GM12878 (cell line): ENCODE measurements at regions not wholly inside any gene's neighbourhood (a gene's known extent, or its start where the extent isn't known, plus 50 kb on each side); places are given as distances from the start of the nearest gene placed in this dataset.

Experiments
- ATAC-seq: fragments of 200-7000 bp; cut with Tn5 transposase; 3 replicates; pipeline ENCODE4 v1.9.1; 2020; ENCODE audit warnings: mild to moderate bottlenecking, moderate library complexity
- BruUV-seq: library from RNA; stranded (reverse); fragments of 400-500 nt; replicated peaks from 2 replicates; lab custom pipeline; 2021; lab: Mats Ljungman, UMichigan
- CTCF ChIA-PET: fragments of 300-600 bp; sonication (Branson Sonifier 250); formaldehyde crosslinking; extraction: SDS; loops from one replicate; lab custom pipeline; 2021; ENCODE audit warnings: inconsistent platforms; lab: Yijun Ruan, JAX
- POLR2A ChIA-PET: fragments of 350-600 bp; formaldehyde crosslinking; extraction: SDS; loops from one replicate; lab custom pipeline; 2021; ENCODE audit warnings: inconsistent platforms; lab: Charles Lee
- RAD21 ChIA-PET: fragments of 300-600 bp; sonication (Branson Sonifier 250); formaldehyde crosslinking; loops from one replicate; lab custom pipeline; 2023; ENCODE audit warnings: antibody characterized with exemption; ENCODE audit not compliant: unreplicated experiment; lab: Charles Lee
- SMC1A ChIA-PET: fragments of 300-600 bp; sonication (Branson Sonifier 250); formaldehyde crosslinking; loops from one replicate; lab custom pipeline; 2023; ENCODE audit not compliant: unreplicated experiment, uncharacterized antibody; lab: Charles Lee
- DNase-seq: peaks from one replicate; pipeline ENCODE4 v3.0.0-alpha.2; 2011; ENCODE audit warnings: low read depth, low spot score
- FAIRE-seq: peaks from 3 replicates; lab custom pipeline; 2011; peaks lifted over from hg19 to GRCh38; lab: Jason Lieb, UNC
- H2AFZ ChIP-seq: 2 replicates; pipeline ENCODE4 v1.6.0; 2011; ENCODE audit warnings: low read depth, low read length, control low read depth; ENCODE audit not compliant: control insufficient read depth
- H3K27ac ChIP-seq: 2 replicates; pipeline ENCODE4 v1.5.1; 2011; ENCODE audit warnings: control low read depth; ENCODE audit not compliant: control insufficient read depth, insufficient read depth
- H3K27me3 ChIP-seq, 2 experiments: replicated peaks in 1 of 2; 2 replicates each; pipeline versions ENCODE4 v1.6.0 to v1.6.1; 2011; ENCODE audit warnings: low read length in 1 of 2; ENCODE audit not compliant: control insufficient read depth in 2 of 2, insufficient read depth in 2 of 2
- H3K36me3 ChIP-seq, 2 experiments: 2 replicates each; pipeline ENCODE4 v1.5.1; 2011; ENCODE audit warnings: low read length in 1 of 2; ENCODE audit not compliant: control insufficient read depth in 2 of 2, insufficient read depth in 2 of 2
- H3K4me1 ChIP-seq: 2 replicates; pipeline ENCODE4 v1.6.1; 2011; ENCODE audit warnings: mild to moderate bottlenecking, low read length, moderate library complexity, mixed read lengths; ENCODE audit not compliant: control insufficient read depth, insufficient read depth
- H3K4me2 ChIP-seq: 2 replicates; pipeline ENCODE4 v1.6.0; 2011; ENCODE audit warnings: control low read depth; ENCODE audit not compliant: control insufficient read depth, insufficient read depth
- H3K4me3 ChIP-seq: fragments of 200-600 bp; sonication (generic); 2 replicates; pipeline ENCODE4 v1.5.1; 2016
- H3K79me2 ChIP-seq: 2 replicates; pipeline ENCODE4 v1.6.0; 2011; ENCODE audit warnings: low read length; ENCODE audit not compliant: control insufficient read depth, insufficient read depth
- H3K9ac ChIP-seq: 2 replicates; pipeline ENCODE4 v1.8.0; 2011; ENCODE audit warnings: low read length, control low read depth, mixed read lengths; ENCODE audit not compliant: control insufficient read depth, insufficient read depth
- H3K9me3 ChIP-seq: replicated peaks from 3 replicates; pipeline ENCODE4 v1.5.1; 2011; ENCODE audit warnings: mild to moderate bottlenecking, low read length; ENCODE audit not compliant: control insufficient read depth, insufficient read depth
- H4K20me1 ChIP-seq: 2 replicates; pipeline ENCODE4 v1.6.0; 2011; ENCODE audit not compliant: control insufficient read depth, insufficient read depth
- ASH2L ChIP-seq: fragments of 300-600, 200-600 bp; sonication (generic); IDR thresholded peaks from 2 replicates; pipeline ENCODE4 v1.6.1; 2017; ENCODE audit warnings: low read depth, mild to moderate bottlenecking, borderline replicate concordance
- E4F1 ChIP-seq: fragments of 450-650 bp; IDR thresholded peaks from 2 replicates; pipeline ENCODE4 v1.6.1; 2018; ENCODE audit warnings: borderline replicate concordance, mild to moderate bottlenecking; ENCODE audit not compliant: partially characterized antibody
- GABPA ChIP-seq: IDR thresholded peaks from 2 replicates; pipeline ENCODE4 v1.6.1; 2014; ENCODE audit warnings: antibody characterized with exemption, low read depth, mild to moderate bottlenecking, inconsistent platforms
- MEF2A ChIP-seq: IDR thresholded peaks from 2 replicates; pipeline ENCODE4 v1.6.1; 2011; ENCODE audit warnings: low read depth, mild to moderate bottlenecking, low read length, moderate library complexity; ENCODE audit not compliant: insufficient read depth
- NR2C1 ChIP-seq: fragments of 450-650 bp; IDR thresholded peaks from 2 replicates; pipeline ENCODE4 v1.6.1; 2017; ENCODE audit warnings: antibody characterized with exemption, mild to moderate bottlenecking, moderate library complexity
- SPI1 ChIP-seq: IDR thresholded peaks from 2 replicates; pipeline ENCODE4 v1.6.1; 2011; ENCODE audit warnings: low read depth, mild to moderate bottlenecking, low read length, moderate library complexity, borderline replicate concordance; ENCODE audit not compliant: insufficient read depth
- WGBS: methylation state at CpG from one replicate; pipeline ENCODE4 v1.1.6; 2016; ENCODE audit warnings: low lambda C conversion rate; ENCODE audit not compliant: insufficient replicate concordance, insufficient coverage; ENCODE audit errors: missing lambda C conversion rate; 5-methylcytosine and 5-hydroxymethylcytosine counted together
- in situ Hi-C: fragments of 300-500 bp; cut with MboI; formaldehyde crosslinking; loops from 9 replicates; pipeline ENCODE4 v1.14.3; 2018; ENCODE audit warnings: mixed read lengths
- intact Hi-C: fragments of 100-400 bp; cut with micrococcal nuclease; formaldehyde crosslinking; loops from one replicate; pipeline ENCODE4 v1.14.2; 2022; ENCODE audit not compliant: unreplicated experiment

- TF ChIP-seq E4F1 = no peak
- no peak for TF ChIP-seq ASH2L
- no peak for TF ChIP-seq GABPA
- TF ChIP-seq MEF2A = no peak
Measured at GRCh38 chr3:177529716-177530335, 332.5 kb upstream of the TBL1XR1 start (continued).

GRCh38 chr3:177530908-177531307, 333.6 kb upstream of the TBL1XR1 start:
- H3K9me3 ChIP-seq = no peaks in the 10 kb centered on the region
- peak; percentile 73 for TF ChIP-seq SPI1
- no peak for TF ChIP-seq NR2C1
- TF ChIP-seq, all 136 proteins: peak for 1
- ATAC-seq (no peak), FAIRE-seq (no peak), DNase-seq (no peak)
- no peaks in the 10 kb centered on the region for H3K79me2 ChIP-seq
- no peak overlapping the region for H3K4me2 ChIP-seq
- POLR2A ChIA-PET = no interaction called here
- H3K36me3 ChIP-seq = no peaks in the 10 kb centered on the region
- no peak overlapping the region for H3K4me3 ChIP-seq
- WGBS = 23% methylated on average over 5 of the region's 5 CpGs
- no peaks in the 10 kb centered on the region for H4K20me1 ChIP-seq
- SMC1A ChIA-PET = no interaction called here
- CTCF ChIA-PET = interaction anchor here (0.6 to 0.7 kb wide), 2 partner anchors 10 to 31 kb away, joined by 3 to 7 read pairs; no protein-coding TSS in a partner anchor
- no peaks in the 10 kb centered on the region for H3K27me3 ChIP-seq
- RAD21 ChIA-PET = no interaction called here
- H3K27ac ChIP-seq = no peak overlapping the region
- BruUV-seq = no TSS peak
- H3K9ac ChIP-seq = no peak overlapping the region
- in situ Hi-C loops = no loop called here
- intact Hi-C loops = no loop called here
- no peak overlapping the region for H2AFZ ChIP-seq
- no peaks in the 10 kb centered on the region for H3K4me1 ChIP-seq
